Neutrophil (primary cell): ENCODE measurements at regions not wholly inside any gene's neighbourhood (a gene's known extent, or its start where the extent isn't known, plus 50 kb on each side); places are given as distances from the start of the nearest gene placed in this dataset.

Source experiments
- H3K27ac ChIP-seq: fragments of 200-600 bp; sonication (generic); 2 replicates; pipeline ENCODE4 v1.5.1; 2016; ENCODE audit warnings: mild to moderate bottlenecking, moderate library complexity
- H3K27me3 ChIP-seq: fragments of 200-600 bp; sonication (generic); 2 replicates; pipeline ENCODE4 v1.6.0; 2016; ENCODE audit warnings: mild to moderate bottlenecking
- H3K36me3 ChIP-seq: fragments of 200-600 bp; sonication (generic); 2 replicates; pipeline ENCODE4 v1.5.1; 2017
- H3K4me1 ChIP-seq, 2 experiments: fragments of 200-600 bp in 1 of 2; sonication (generic) in 1 of 2; 1 replicate in 1 of 2; 2 replicates in 1 of 2; pipeline versions ENCODE4 v1.5.1 to v1.6.1; 2013 to 2016; ENCODE audit warnings: low read depth in 1 of 2, low read length in 1 of 2, mild to moderate bottlenecking in 1 of 2, moderate library complexity in 1 of 2; ENCODE audit not compliant: control insufficient read depth in 1 of 2, insufficient read depth in 1 of 2
- H3K4me3 ChIP-seq, 2 experiments: fragments of 200-600 bp in 1 of 2; sonication (generic) in 1 of 2; 1 replicate in 1 of 2; 2 replicates in 1 of 2; pipeline ENCODE4 v1.5.1; 2013 to 2016; ENCODE audit warnings: low read depth in 1 of 2, low read length in 1 of 2, mild to moderate bottlenecking in 1 of 2, moderate library complexity in 1 of 2
- H3K9me3 ChIP-seq: fragments of 200-600 bp; sonication (generic); 2 replicates; pipeline ENCODE4 v1.5.1; 2016
- CTCF ChIP-seq: fragments of 200-600 bp; sonication (generic); IDR thresholded peaks from 2 replicates; pipeline ENCODE4 v1.5.1; 2016; ENCODE audit warnings: antibody characterized with exemption

- no peaks in the 10 kb centered on the region for H3K36me3 ChIP-seq
- no peak overlapping the region for H3K27ac ChIP-seq
- H3K27me3 ChIP-seq: peaks cover 6% of the 10 kb centered on the region
- H3K4me3 ChIP-seq: no peak overlapping the region
- H3K4me1 ChIP-seq: no peaks in the 10 kb centered on the region
- no peaks in the 10 kb centered on the region for H3K9me3 ChIP-seq
- no peak for TF ChIP-seq CTCF
Observed at GRCh38 chr20:4457566-4458543, 208.8 kb upstream of the ADRA1D start.

- Histone ChIP-seq H3K27me3 (peaks cover 6% of the 10 kb centered on the region), H3K9me3 (no peaks in the 10 kb centered on the region), H3K36me3 (no peaks in the 10 kb centered on the region), H3K4me3 (no peak overlapping the region), H3K4me1 (no peaks in the 10 kb centered on the region), H3K27ac (no peak overlapping the region)
- TF ChIP-seq CTCF: no peak
Observed at GRCh38 chr20:4455996-4456395, 206.9 kb upstream of the ADRA1D start.

- Histone ChIP-seq H3K9me3 (no peaks in the 10 kb centered on the region), H3K27ac (no peak overlapping the region), H3K4me3 (no peak overlapping the region), H3K4me1 (no peaks in the 10 kb centered on the region), H3K36me3 (no peaks in the 10 kb centered on the region), H3K27me3 (peaks cover 6% of the 10 kb centered on the region)
- no peak for TF ChIP-seq CTCF
Observed at GRCh38 chr20:4455301-4455701, 206.2 kb upstream of the ADRA1D start.

GRCh38 chr20:4454111-4454510 lies 205.0 kb upstream of the ADRA1D start:
- Histone ChIP-seq H3K36me3 (no peaks in the 10 kb centered on the region), H3K9me3 (no peaks in the 10 kb centered on the region), H3K27me3 (peaks cover 6% of the 10 kb centered on the region), H3K4me3 (no peak overlapping the region), H3K27ac (no peak overlapping the region), H3K4me1 (no peaks in the 10 kb centered on the region)
- no peak for TF ChIP-seq CTCF

GRCh38 chr20:4453359-4453758 lies 204.3 kb upstream of the ADRA1D start:
- Histone ChIP-seq H3K9me3 (no peaks in the 10 kb centered on the region), H3K36me3 (no peaks in the 10 kb centered on the region), H3K4me1 (no peaks in the 10 kb centered on the region), H3K27me3 (peaks cover 6% of the 10 kb centered on the region), H3K27ac (no peak overlapping the region), H3K4me3 (no peak overlapping the region)
- TF ChIP-seq CTCF: no peak
